RWPE2 (cell line): ENCODE measurements at regions not wholly inside any gene's neighbourhood (a gene's known extent, or its start where the extent isn't known, plus 50 kb on each side); places are given as distances from the start of the nearest gene placed in this dataset.
"Not testable (repeated sequence)": the region's sequence is repeated elsewhere in the genome, so short reads cannot be mapped to it uniquely, and the experiment has no call there.

Experiments
- ATAC-seq: fragments of 200-7000 bp; cut with Tn5 transposase; 3 replicates; pipeline ENCODE4 v1.9.1; 2021; ENCODE audit warnings: low read depth
- DNase-seq: peaks from one replicate; pipeline ENCODE4 v3.0.0-alpha.2; 2020; ENCODE audit warnings: low spot score
- H3K27ac ChIP-seq: fragments of 450-650 bp; 2 replicates; pipeline ENCODE4 v1.5.1; 2017; ENCODE audit warnings: mild to moderate bottlenecking; ENCODE audit not compliant: poor library complexity, severe bottlenecking
- H3K27me3 ChIP-seq: fragments of 250-450 bp; sonication (Bioruptor Pico); 2 replicates; pipeline ENCODE4 v1.5.1; 2021; ENCODE audit warnings: mild to moderate bottlenecking, moderate library complexity; ENCODE audit not compliant: insufficient read depth, poor library complexity, severe bottlenecking
- H3K36me3 ChIP-seq: fragments of 250-450 bp; sonication (Bioruptor Pico); 2 replicates; pipeline ENCODE4 v1.5.1; 2020; ENCODE audit warnings: low read depth, mild to moderate bottlenecking, moderate library complexity
- H3K4me1 ChIP-seq: fragments of 250-450 bp; sonication (Bioruptor Pico); 2 replicates; pipeline ENCODE4 v1.5.1; 2021; ENCODE audit warnings: mild to moderate bottlenecking, moderate library complexity; ENCODE audit not compliant: insufficient read depth, poor library complexity, severe bottlenecking
- H3K4me3 ChIP-seq: fragments of 250-450 bp; sonication (Bioruptor Pico); 2 replicates; pipeline ENCODE4 v1.5.1; 2021; ENCODE audit warnings: mild to moderate bottlenecking, moderate library complexity; ENCODE audit not compliant: severe bottlenecking
- H3K9me3 ChIP-seq: fragments of 250-450 bp; sonication (Bioruptor Pico); 2 replicates; pipeline ENCODE4 v1.5.1; 2021; ENCODE audit warnings: mild to moderate bottlenecking, moderate library complexity; ENCODE audit not compliant: severe bottlenecking

- not testable (repeated sequence) for H3K27ac ChIP-seq, H3K9me3 ChIP-seq, H3K36me3 ChIP-seq, H3K27me3 ChIP-seq, H3K4me1 ChIP-seq, H3K4me3 ChIP-seq, ATAC-seq, DNase-seq
Observed at GRCh38 chrY:17511984-17512383, 368.0 kb downstream of the CDY2B start.

- H3K9me3 ChIP-seq, result not testable (repeated sequence)
Observed at GRCh38 chrY:17511476-17511875, 368.5 kb downstream of the CDY2B start.

GRCh38 chrY:17505834-17506233 is 374.2 kb downstream of the CDY2B start:
- not testable (repeated sequence) for H3K4me3 ChIP-seq, H3K36me3 ChIP-seq, H3K27ac ChIP-seq, DNase-seq, H3K4me1 ChIP-seq, H3K9me3 ChIP-seq, ATAC-seq, H3K27me3 ChIP-seq

More at GRCh38 chrY:17511476-17511875, 368.5 kb downstream of the CDY2B start:
- not testable (repeated sequence) for H3K27ac ChIP-seq, H3K4me1 ChIP-seq, H3K27me3 ChIP-seq, ATAC-seq, H3K4me3 ChIP-seq, H3K36me3 ChIP-seq, DNase-seq

GRCh38 chrY:17484763-17485162 is 395.3 kb downstream of the CDY2B start:
- H3K4me1 ChIP-seq, H3K4me3 ChIP-seq, H3K9me3 ChIP-seq, H3K27me3 ChIP-seq, H3K27ac ChIP-seq, DNase-seq, H3K36me3 ChIP-seq: not testable (repeated sequence)
- 0 out of 3 replicates have a peak, but pooled peaks have one; percentile 17 for ATAC-seq

GRCh38 chrY:17484157-17484556 is 395.9 kb downstream of the CDY2B start:
- H3K9me3 ChIP-seq, H3K36me3 ChIP-seq, H3K27me3 ChIP-seq, H3K4me1 ChIP-seq, DNase-seq, H3K4me3 ChIP-seq, H3K27ac ChIP-seq: not testable (repeated sequence)
- ATAC-seq, result peak; percentile 23; the same call in 1 of the 3 replicates

- not testable (repeated sequence) for H3K27me3 ChIP-seq, H3K4me1 ChIP-seq, H3K27ac ChIP-seq, H3K4me3 ChIP-seq, H3K36me3 ChIP-seq, H3K9me3 ChIP-seq, DNase-seq
- peak; percentile 64 for ATAC-seq
Observed at GRCh38 chrY:17481389-17482022, 398.5 kb downstream of the CDY2B start.

- not testable (repeated sequence) for H3K27ac ChIP-seq, H3K36me3 ChIP-seq, H3K9me3 ChIP-seq, H3K4me3 ChIP-seq, H3K4me1 ChIP-seq, ATAC-seq, H3K27me3 ChIP-seq, DNase-seq
Observed at GRCh38 chrY:17472068-17472467, 408.0 kb downstream of the CDY2B start.

GRCh38 chrY:17459753-17460152 is 420.3 kb downstream of the CDY2B start:
- H3K4me3 ChIP-seq, H3K4me1 ChIP-seq, H3K27ac ChIP-seq, H3K9me3 ChIP-seq, H3K27me3 ChIP-seq, H3K36me3 ChIP-seq, DNase-seq: not testable (repeated sequence)
- peak; percentile 35; the same call in 2 of the 3 replicates for ATAC-seq
